Activated naive CD8-positive, alpha-beta T cell treated with anti-CD3 and anti-CD28 coated beads, Interleukin-2, amount 50 U/mL, for 24 hours (primary cell): ENCODE measurements at regions not wholly inside any gene's neighbourhood (a gene's known extent, or its start where the extent isn't known, plus 50 kb on each side); places are given as distances from the start of the nearest gene placed in this dataset.
A peak's percentile ranks its signal among the peaks of the same experiment; 100 is the strongest.
"Not testable (repeated sequence)": the region's sequence is repeated elsewhere in the genome, so short reads cannot be mapped to it uniquely, and the experiment has no call there.

Experiments
- ATAC-seq: fragments of 150-1000 bp; cut with Tn5 transposase; one replicate; pipeline ENCODE4 v1.10.0; 2021
- DNase-seq: peaks from one replicate; pipeline ENCODE4 v3.0.0; 2021
- H3K27ac Mint-ChIP-seq: one replicate; pipeline ENCODE4 v1.8.0; 2021; ENCODE audit warnings: mild to moderate bottlenecking, mixed read lengths
- H3K27me3 Mint-ChIP-seq: one replicate; pipeline ENCODE4 v1.8.0; 2021; ENCODE audit warnings: mixed read lengths
- H3K36me3 Mint-ChIP-seq: one replicate; pipeline ENCODE4 v1.8.0; 2021; ENCODE audit warnings: low read depth, mixed read lengths
- H3K4me1 Mint-ChIP-seq: one replicate; pipeline ENCODE4 v1.8.0; 2021; ENCODE audit warnings: mixed read lengths
- H3K4me3 Mint-ChIP-seq: one replicate; pipeline ENCODE4 v1.8.0; 2021; ENCODE audit warnings: mild to moderate bottlenecking, moderate library complexity, mixed read lengths
- H3K9me3 Mint-ChIP-seq: one replicate; pipeline ENCODE4 v1.8.0; 2021; ENCODE audit warnings: mixed read lengths

GRCh38 chr18:54433368-54433767 lies 75.7 kb downstream of the C18orf54 start:
- Mint-ChIP-seq H3K4me1 (no peaks in the 10 kb centered on the region), H3K27ac (no peak overlapping the region), H3K27me3 (peaks cover 5% of the 10 kb centered on the region), H3K9me3 (no peaks in the 10 kb centered on the region), H3K4me3 (no peak overlapping the region), H3K36me3 (no peaks in the 10 kb centered on the region)
- no peak for ATAC-seq
- DNase-seq: no peak

- Mint-ChIP-seq H3K4me1 (no peaks in the 10 kb centered on the region), H3K9me3 (no peaks in the 10 kb centered on the region), H3K27me3 (peaks cover 5% of the 10 kb centered on the region), H3K36me3 (no peaks in the 10 kb centered on the region), H3K27ac (no peak overlapping the region), H3K4me3 (no peak overlapping the region)
- no peak for ATAC-seq
- DNase-seq: no peak
Measured at GRCh38 chr18:54433857-54434256, 76.2 kb downstream of the C18orf54 start.

GRCh38 chr18:54434453-54434852 lies 76.7 kb downstream of the C18orf54 start:
- H3K27me3 Mint-ChIP-seq: peaks cover 5% of the 10 kb centered on the region
- DNase-seq (no peak), ATAC-seq (no peak)
- no peaks in the 10 kb centered on the region for H3K9me3 Mint-ChIP-seq
- H3K4me3 Mint-ChIP-seq: no peak overlapping the region
- H3K36me3 Mint-ChIP-seq: no peaks in the 10 kb centered on the region
- H3K4me1 Mint-ChIP-seq: no peaks in the 10 kb centered on the region
- no peak overlapping the region for H3K27ac Mint-ChIP-seq

GRCh38 chr18:54436501-54436900 lies 78.8 kb downstream of the C18orf54 start:
- H3K27ac Mint-ChIP-seq: no peak overlapping the region
- peaks cover 6% of the 10 kb centered on the region for H3K27me3 Mint-ChIP-seq
- no peak for DNase-seq
- H3K4me3 Mint-ChIP-seq: no peak overlapping the region
- no peaks in the 10 kb centered on the region for H3K4me1 Mint-ChIP-seq
- no peak for ATAC-seq
- H3K9me3 Mint-ChIP-seq: no peaks in the 10 kb centered on the region
- H3K36me3 Mint-ChIP-seq: no peaks in the 10 kb centered on the region

- no peak overlapping the region for H3K27ac Mint-ChIP-seq
- no peaks in the 10 kb centered on the region for H3K4me1 Mint-ChIP-seq
- H3K36me3 Mint-ChIP-seq: no peaks in the 10 kb centered on the region
- peaks cover 4% of the 10 kb centered on the region for H3K27me3 Mint-ChIP-seq
- no peak for DNase-seq
- no peak overlapping the region for H3K4me3 Mint-ChIP-seq
- H3K9me3 Mint-ChIP-seq: no peaks in the 10 kb centered on the region
- ATAC-seq: no peak
Measured at GRCh38 chr18:54440292-54440691, 82.6 kb downstream of the C18orf54 start.

GRCh38 chr18:54444319-54444914 lies 86.7 kb downstream of the C18orf54 start:
- Mint-ChIP-seq H3K27me3 (peaks cover 7% of the 10 kb centered on the region), H3K36me3 (no peaks in the 10 kb centered on the region), H3K4me3 (no peak overlapping the region), H3K9me3 (no peaks in the 10 kb centered on the region), H3K4me1 (no peaks in the 10 kb centered on the region), H3K27ac (no peak overlapping the region)
- no peak for ATAC-seq
- DNase-seq: peak; percentile 17

GRCh38 chr18:54453996-54454395 lies 96.3 kb downstream of the C18orf54 start:
- Mint-ChIP-seq H3K27ac (no peak overlapping the region), H3K36me3 (no peaks in the 10 kb centered on the region), H3K4me3 (no peak overlapping the region), H3K9me3 (no peaks in the 10 kb centered on the region), H3K27me3 (peaks cover 17% of the 10 kb centered on the region), H3K4me1 (no peaks in the 10 kb centered on the region)
- ATAC-seq: no peak
- no peak for DNase-seq

GRCh38 chr18:54465502-54465901 lies 107.8 kb downstream of the C18orf54 start:
- H3K27me3 Mint-ChIP-seq: peaks cover 6% of the 10 kb centered on the region
- no peak for ATAC-seq
- no peak overlapping the region for H3K27ac Mint-ChIP-seq
- H3K36me3 Mint-ChIP-seq: peaks cover 2% of the 10 kb centered on the region
- no peaks in the 10 kb centered on the region for H3K4me1 Mint-ChIP-seq
- DNase-seq: no peak
- no peaks in the 10 kb centered on the region for H3K9me3 Mint-ChIP-seq
- no peak overlapping the region for H3K4me3 Mint-ChIP-seq

- ATAC-seq: no peak
- Mint-ChIP-seq H3K27ac (no peak overlapping the region), H3K36me3 (peaks cover 2% of the 10 kb centered on the region), H3K9me3 (no peaks in the 10 kb centered on the region), H3K4me3 (no peak overlapping the region), H3K27me3 (peaks cover 9% of the 10 kb centered on the region), H3K4me1 (no peaks in the 10 kb centered on the region)
- DNase-seq: no peak
Measured at GRCh38 chr18:54466248-54467005, 108.7 kb downstream of the C18orf54 start.

GRCh38 chr18:54479365-54479764 lies 111.7 kb upstream of the DYNAP start:
- Mint-ChIP-seq H3K4me3 (no peak overlapping the region), H3K9me3 (no peaks in the 10 kb centered on the region), H3K36me3 (no peaks in the 10 kb centered on the region), H3K4me1 (no peaks in the 10 kb centered on the region), H3K27me3 (peaks cover 9% of the 10 kb centered on the region), H3K27ac (no peak overlapping the region)
- ATAC-seq (no peak), DNase-seq (no peak)

- no peak overlapping the region for H3K27ac Mint-ChIP-seq
- peaks cover 11% of the 10 kb centered on the region for H3K27me3 Mint-ChIP-seq
- ATAC-seq (no peak), DNase-seq (no peak)
- no peaks in the 10 kb centered on the region for H3K4me1 Mint-ChIP-seq
- no peaks in the 10 kb centered on the region for H3K36me3 Mint-ChIP-seq
- no peaks in the 10 kb centered on the region for H3K9me3 Mint-ChIP-seq
- H3K4me3 Mint-ChIP-seq: no peak overlapping the region
Measured at GRCh38 chr18:54480616-54481015, 110.4 kb upstream of the DYNAP start.

- ATAC-seq, DNase-seq, H3K9me3 Mint-ChIP-seq, H3K4me1 Mint-ChIP-seq, H3K27ac Mint-ChIP-seq, H3K27me3 Mint-ChIP-seq, H3K36me3 Mint-ChIP-seq, H3K4me3 Mint-ChIP-seq: not testable (repeated sequence)
Measured at GRCh38 chr18:54502451-54502850, 88.6 kb upstream of the DYNAP start.

- DNase-seq: no peak
- Mint-ChIP-seq H3K4me1 (no peaks in the 10 kb centered on the region), H3K27me3 (peaks cover 2% of the 10 kb centered on the region), H3K4me3 (no peak overlapping the region), H3K36me3 (no peaks in the 10 kb centered on the region), H3K27ac (no peak overlapping the region), H3K9me3 (no peaks in the 10 kb centered on the region)
- no peak for ATAC-seq
Measured at GRCh38 chr18:54503131-54503894, 87.7 kb upstream of the DYNAP start.

- DNase-seq (no peak), ATAC-seq (no peak)
- Mint-ChIP-seq H3K27me3 (peaks cover 2% of the 10 kb centered on the region), H3K27ac (no peak overlapping the region), H3K4me1 (no peaks in the 10 kb centered on the region), H3K36me3 (no peaks in the 10 kb centered on the region), H3K9me3 (no peaks in the 10 kb centered on the region), H3K4me3 (no peak overlapping the region)
Measured at GRCh38 chr18:54506516-54507261, 84.4 kb upstream of the DYNAP start.
